ENCODE measurements at regions not wholly inside any gene's neighbourhood (a gene's known extent, or its start where the extent isn't known, plus 50 kb on each side); places are given as distances from the start of the nearest gene placed in this dataset.
"Not testable (repeated sequence)": the region's sequence is repeated elsewhere in the genome, so short reads cannot be mapped to it uniquely, and the experiment has no call there.

- not testable (repeated sequence) for DNase-seq
Measured at GRCh38 chr2:87415586-87416265, 332.2 kb upstream of the PLGLB2 start.

- DNase-seq: not testable (repeated sequence)
Measured at GRCh38 chr2:87416266-87416592, 331.7 kb upstream of the PLGLB2 start.

- not testable (repeated sequence) for DNase-seq
Measured at GRCh38 chr2:87417147-87417546, 330.7 kb upstream of the PLGLB2 start.

GRCh38 chr2:87417742-87418567 is 329.9 kb upstream of the PLGLB2 start:
- DNase-seq: not testable (repeated sequence)

GRCh38 chr2:87418823-87419822 is 328.8 kb upstream of the PLGLB2 start:
- not testable (repeated sequence) for DNase-seq

GRCh38 chr2:87419980-87420379 is 327.9 kb upstream of the PLGLB2 start:
- DNase-seq: not testable (repeated sequence)

- DNase-seq: not testable (repeated sequence)
Measured at GRCh38 chr2:87420954-87421353, 326.9 kb upstream of the PLGLB2 start.

GRCh38 chr2:87423796-87424762 is 323.8 kb upstream of the PLGLB2 start:
- DNase-seq: not testable (repeated sequence)

- not testable (repeated sequence) for DNase-seq
Measured at GRCh38 chr2:87424763-87425154, 323.1 kb upstream of the PLGLB2 start.

- not testable (repeated sequence) for DNase-seq
Measured at GRCh38 chr2:87425191-87425590, 322.7 kb upstream of the PLGLB2 start.

GRCh38 chr2:87425717-87426116 is 322.2 kb upstream of the PLGLB2 start:
- DNase-seq: not testable (repeated sequence)

GRCh38 chr2:87428452-87429130 is 319.3 kb upstream of the PLGLB2 start:
- not testable (repeated sequence) for DNase-seq

- not testable (repeated sequence) for DNase-seq
Measured at GRCh38 chr2:87429206-87429930, 318.5 kb upstream of the PLGLB2 start.

GRCh38 chr2:87429931-87430275 is 318.0 kb upstream of the PLGLB2 start:
- DNase-seq: not testable (repeated sequence)

GRCh38 chr2:87431051-87431450 is 316.8 kb upstream of the PLGLB2 start:
- DNase-seq: not testable (repeated sequence)

- DNase-seq: not testable (repeated sequence)
Measured at GRCh38 chr2:87432711-87433453, 315.0 kb upstream of the PLGLB2 start.

GRCh38 chr2:87436007-87436406 is 311.9 kb upstream of the PLGLB2 start:
- not testable (repeated sequence) for DNase-seq

- DNase-seq: not testable (repeated sequence)
Measured at GRCh38 chr2:87437701-87438260, 310.1 kb upstream of the PLGLB2 start.

GRCh38 chr2:87438780-87439454 is 309.0 kb upstream of the PLGLB2 start:
- peak; percentile 31 to 45 for DNase-seq
